ENCODE measurements at regions not wholly inside any gene's neighbourhood (a gene's known extent, or its start where the extent isn't known, plus 50 kb on each side); places are given as distances from the start of the nearest gene placed in this dataset.
"Not testable (repeated sequence)": the region's sequence is repeated elsewhere in the genome, so short reads cannot be mapped to it uniquely, and the experiment has no call there.

DNA sequence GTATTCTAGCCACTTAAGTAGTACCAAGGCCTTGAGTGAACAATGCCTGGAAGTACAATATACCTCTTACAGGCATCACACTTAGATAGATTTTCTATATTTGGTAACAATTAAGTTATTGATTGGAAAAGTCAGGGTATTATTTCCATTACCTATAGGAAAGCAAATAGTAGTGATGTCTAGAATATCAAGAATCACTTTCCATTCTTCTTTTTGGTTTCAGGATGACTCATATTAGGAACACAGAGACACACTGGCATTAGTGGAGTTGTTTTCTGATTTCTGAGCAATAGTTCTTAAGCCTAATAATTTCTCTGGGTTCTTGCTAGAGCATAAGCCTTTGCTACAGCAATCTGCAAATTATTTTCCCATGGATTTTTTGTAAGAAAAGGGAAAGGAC is 1640.0 kb upstream of the SEL1L start:
- no peak for DNase-seq (ENCODE audit: low read depth)

- no peak for DNase-seq (ENCODE audit: low read depth)
Observed at GRCh38 chr14:83184531-83184930, 1650.9 kb upstream of the SEL1L start.

DNA sequence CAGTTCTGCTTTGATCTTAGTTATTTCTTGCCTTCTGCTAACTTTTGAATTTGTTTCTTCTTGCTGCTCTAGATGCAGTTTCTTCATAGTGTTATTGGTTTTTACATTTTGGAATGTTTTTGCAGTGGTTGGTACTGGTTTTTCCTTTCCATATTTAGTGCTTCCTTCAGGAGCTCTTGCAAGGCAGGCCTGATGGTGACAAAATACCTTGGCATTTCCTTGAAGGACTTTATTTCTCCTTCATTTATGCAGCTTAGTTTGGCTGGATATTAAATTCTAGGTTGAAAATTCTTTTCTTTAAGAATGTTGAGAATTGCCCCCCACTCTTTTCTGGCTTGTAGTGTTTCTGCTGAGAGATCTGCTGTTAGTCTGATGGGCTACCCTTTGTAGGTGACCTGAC is 1654.7 kb upstream of the SEL1L start:
- not testable (repeated sequence) for DNase-seq (ENCODE audit: low read depth)

DNA sequence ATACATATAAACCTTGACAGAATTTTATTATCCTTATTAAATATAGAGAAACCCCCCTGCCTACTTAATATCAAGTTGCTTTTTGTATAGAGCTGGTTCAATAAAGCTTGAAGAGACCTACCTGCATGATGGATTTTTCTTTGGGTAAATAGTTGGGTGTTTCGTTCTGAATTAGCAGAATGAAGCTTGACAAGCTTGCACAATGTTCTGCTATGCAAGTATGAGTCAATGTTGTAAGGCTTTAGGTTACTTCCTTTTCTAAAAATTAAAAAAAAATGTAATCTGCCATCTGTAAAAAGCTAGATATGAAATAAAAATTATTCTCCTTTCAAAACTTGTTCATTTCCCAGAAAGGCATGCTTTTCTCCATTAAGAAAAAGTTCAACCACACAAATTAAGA is 1662.6 kb upstream of the SEL1L start:
- DNase-seq (ENCODE audit: low read depth): no peak

GRCh38 chr14:83197271-83197670 is 1663.6 kb upstream of the SEL1L start:
- DNase-seq (ENCODE audit: low read depth): no peak

GRCh38 chr14:83207550-83207949 is 1673.9 kb upstream of the SEL1L start:
- DNase-seq (ENCODE audit: low read depth): no peak

DNA sequence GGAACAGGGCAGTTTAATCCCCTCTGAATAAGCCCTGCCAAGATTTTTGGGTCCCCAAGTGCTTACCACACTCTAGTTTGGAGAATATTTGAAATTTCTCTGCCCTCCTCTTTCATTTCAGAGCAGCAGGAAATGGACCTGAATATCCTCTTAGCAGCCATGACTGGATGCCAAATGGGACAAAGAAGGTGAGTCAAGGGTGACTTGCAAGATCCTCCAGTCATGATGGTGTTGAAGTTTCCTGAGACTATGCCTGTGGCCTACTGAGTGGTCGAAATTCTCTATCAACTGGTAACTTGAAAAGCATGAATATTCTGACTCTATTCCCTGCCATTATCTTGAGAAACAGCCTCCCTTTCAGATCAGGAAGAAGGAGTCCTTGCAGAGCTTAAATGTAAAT is 1674.7 kb upstream of the SEL1L start:
- no peak for DNase-seq (ENCODE audit: low read depth)

GRCh38 chr14:83217492-83217891 is 1683.8 kb upstream of the SEL1L start:
- no peak for DNase-seq (ENCODE audit: low read depth)

GRCh38 chr14:83247924-83248639 is 1714.4 kb upstream of the SEL1L start:
- DNase-seq (ENCODE audit: low read depth): no peak

DNA sequence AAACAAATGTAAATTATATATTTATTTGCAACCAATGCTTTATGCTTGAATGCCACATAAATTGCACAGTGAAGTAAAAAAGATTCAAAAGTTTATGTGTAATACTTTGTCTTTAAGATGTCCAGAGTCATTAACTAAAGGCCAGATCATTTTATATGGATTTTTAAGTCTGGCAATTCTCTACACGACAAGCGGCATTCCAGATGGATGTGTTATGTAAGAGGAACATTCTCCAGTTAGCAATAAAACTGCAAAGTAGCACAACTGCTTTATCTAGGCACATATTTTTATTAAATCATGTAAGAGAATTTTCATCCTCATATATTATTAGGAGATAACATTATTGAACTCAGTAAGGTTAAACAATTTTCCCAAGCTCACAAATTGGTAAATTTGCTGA is 1717.7 kb upstream of the SEL1L start:
- DNase-seq (ENCODE audit: low read depth): no peak

- DNase-seq (ENCODE audit: low read depth): no peak
Observed at GRCh38 chr14:83253870-83254269, 1720.2 kb upstream of the SEL1L start.

DNA sequence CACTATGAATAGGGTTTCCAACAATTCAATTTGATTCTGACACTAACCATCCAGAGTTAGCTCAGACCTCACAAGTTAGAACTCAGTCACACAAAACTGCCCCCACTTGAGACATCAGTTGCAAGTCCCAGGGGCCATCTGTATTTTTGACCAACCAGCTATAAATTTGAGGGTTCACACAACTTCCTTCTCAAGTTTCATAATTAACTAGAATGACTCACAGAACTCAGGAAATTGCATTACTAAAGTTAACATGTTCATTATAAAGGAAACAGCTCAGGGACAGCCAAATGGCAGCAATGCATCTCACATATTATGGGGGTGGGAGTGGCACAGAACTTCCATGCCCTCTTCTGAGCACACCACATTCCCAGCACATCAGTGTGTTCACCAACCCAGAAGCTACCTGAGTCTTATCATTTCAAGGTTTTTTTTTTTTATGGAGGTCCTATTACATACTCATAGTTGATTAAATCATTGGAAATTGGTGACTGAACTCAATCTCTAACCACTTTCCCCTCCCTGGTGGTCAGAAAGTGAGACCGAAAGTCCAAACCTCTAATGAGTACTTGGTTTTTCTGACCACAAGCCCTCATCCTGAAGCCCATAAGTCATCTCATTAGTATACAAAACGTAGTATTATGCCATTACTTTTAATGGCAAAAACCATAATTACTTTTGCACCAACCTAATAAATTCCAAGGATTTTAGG is 1721.5 kb upstream of the SEL1L start:
- no peak for DNase-seq (ENCODE audit: low read depth)

DNA sequence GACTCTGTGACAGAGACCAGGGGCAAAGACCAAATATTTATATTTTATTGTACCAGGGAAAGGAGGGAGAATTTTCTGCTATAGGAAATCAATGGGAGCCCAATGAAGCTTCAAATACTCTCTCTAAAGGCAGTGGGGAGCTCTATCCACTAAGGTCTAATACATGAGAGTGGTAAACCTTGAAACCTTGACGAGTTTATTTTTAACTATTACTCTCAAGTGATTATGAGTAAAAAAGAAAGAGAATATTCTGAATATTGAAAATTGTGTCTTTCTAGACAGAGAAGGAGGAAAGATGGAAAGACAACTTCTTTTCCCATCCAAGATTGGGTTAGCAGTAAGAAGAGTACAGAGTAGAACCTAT is 1722.1 kb upstream of the SEL1L start:
- DNase-seq (ENCODE audit: low read depth): no peak

DNA sequence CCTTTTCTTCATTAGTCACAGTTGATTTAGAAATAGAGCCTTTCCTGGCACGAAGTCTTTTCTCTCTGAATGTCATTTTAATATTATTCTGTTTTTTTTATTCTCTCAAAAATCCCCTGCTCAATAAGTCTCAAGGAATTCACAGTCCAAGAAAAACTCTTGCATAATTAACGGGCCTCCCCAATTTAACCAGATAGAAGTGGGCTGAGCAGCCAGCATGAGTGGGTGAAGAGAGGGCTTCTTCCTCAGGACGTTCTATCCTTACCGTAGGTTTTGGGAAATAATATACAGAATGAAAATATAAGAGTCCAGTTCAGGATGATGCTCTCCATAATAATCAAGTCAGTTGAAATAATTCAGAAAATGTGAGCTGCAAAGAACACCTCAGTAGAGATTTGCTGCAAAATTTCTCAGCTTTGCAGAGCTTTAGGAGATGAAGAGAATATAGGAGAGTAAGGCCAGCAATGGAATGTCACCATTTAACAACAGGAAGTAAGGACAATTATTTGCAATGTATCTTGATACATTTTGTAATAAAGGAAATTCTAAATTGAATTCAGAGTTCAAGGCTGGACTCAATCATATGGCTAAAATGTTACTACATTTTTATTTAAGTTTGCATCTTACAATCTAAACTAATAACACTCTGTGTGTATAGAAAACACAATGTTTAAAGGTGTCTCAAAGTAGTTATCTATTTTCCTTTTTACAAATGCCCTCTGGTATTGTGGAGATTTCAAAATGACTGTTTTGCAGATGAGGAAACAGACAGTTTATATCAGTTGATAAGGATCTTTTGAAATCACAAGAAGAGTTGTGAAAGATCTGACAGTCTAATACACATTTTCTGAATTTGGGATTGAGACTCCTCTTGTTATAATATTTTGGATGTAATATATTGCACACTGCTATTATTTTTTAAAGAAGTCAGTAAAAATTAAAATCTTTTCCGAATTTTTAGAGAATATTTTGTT is 1724.1 kb upstream of the SEL1L start:
- no peak for DNase-seq (ENCODE audit: low read depth)

DNA sequence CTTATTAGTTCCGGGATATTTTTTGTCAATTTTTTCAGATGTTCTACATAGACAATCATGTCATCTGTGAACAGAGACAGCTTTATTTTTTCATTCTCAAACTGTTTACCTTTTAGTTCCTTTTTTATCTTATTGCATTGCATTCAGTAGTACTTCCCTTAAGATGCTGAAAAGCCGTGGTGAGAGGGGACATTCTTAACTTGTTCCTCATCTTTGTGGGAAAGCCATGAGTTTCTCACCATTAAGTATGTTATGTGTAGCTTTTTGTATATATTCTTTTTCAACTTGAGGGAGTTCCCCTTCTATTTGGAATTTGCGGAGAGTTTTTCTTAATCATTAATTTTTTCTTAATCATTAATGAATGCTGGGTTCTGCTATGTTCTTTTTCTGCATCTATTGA is 1727.1 kb upstream of the SEL1L start:
- no peak for DNase-seq (ENCODE audit: low read depth)

GRCh38 chr14:83269583-83269982 is 1735.9 kb upstream of the SEL1L start:
- no peak for DNase-seq (ENCODE audit: low read depth)

GRCh38 chr14:83271663-83272062 is 1738.0 kb upstream of the SEL1L start:
- DNase-seq (ENCODE audit: low read depth): no peak

GRCh38 chr14:83280719-83281118 is 1747.1 kb upstream of the SEL1L start:
- no peak for DNase-seq (ENCODE audit: low read depth)

GRCh38 chr14:83282706-83283105 is 1749.1 kb upstream of the SEL1L start:
- no peak for DNase-seq (ENCODE audit: low read depth)

DNA sequence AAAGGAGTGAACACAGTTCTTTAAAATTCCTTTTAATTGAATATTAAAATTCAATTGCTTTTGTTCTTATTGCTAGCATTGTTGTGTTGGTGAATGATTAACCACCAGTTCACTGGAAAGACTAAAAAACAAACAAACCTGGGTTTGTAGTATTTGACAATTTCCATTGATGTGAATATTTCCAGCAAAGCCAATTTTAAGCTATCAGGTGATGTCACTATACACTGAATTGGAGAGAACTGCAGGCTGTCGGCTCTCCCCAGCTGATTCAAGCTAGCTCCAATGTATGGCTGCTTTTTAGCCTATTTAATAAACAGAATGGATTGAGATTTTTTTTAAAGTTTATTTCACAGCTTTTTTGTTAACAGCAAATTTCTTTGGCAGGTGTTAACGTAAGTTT is 1753.6 kb upstream of the SEL1L start:
- no peak for DNase-seq (ENCODE audit: low read depth)

GRCh38 chr14:83289390-83289789 is 1755.7 kb upstream of the SEL1L start:
- DNase-seq (ENCODE audit: low read depth): no peak

- DNase-seq (ENCODE audit: low read depth): no peak
Observed at GRCh38 chr14:83289896-83290295, 1756.2 kb upstream of the SEL1L start.

GRCh38 chr14:83290447-83290846 is 1756.8 kb upstream of the SEL1L start:
- no peak for DNase-seq (ENCODE audit: low read depth)

All from M059J (cell line).